GM23248 (cell line): ENCODE measurements at regions not wholly inside any gene's neighbourhood (a gene's known extent, or its start where the extent isn't known, plus 50 kb on each side); places are given as distances from the start of the nearest gene placed in this dataset.

ENCODE experiments used
- DNase-seq: peaks from one replicate; pipeline ENCODE4 v3.0.0-alpha.2; 2015
- H2AFZ ChIP-seq: fragments of 200-600 bp; sonication (generic); 2 replicates; pipeline ENCODE4 v1.6.1; 2016; ENCODE audit warnings: antibody characterized with exemption
- H3F3A ChIP-seq: fragments of 200-600 bp; sonication (generic); 2 replicates; pipeline ENCODE4 v1.6.1; 2016; ENCODE audit warnings: mild to moderate bottlenecking, antibody characterized with exemption, mixed run types; ENCODE audit not compliant: insufficient read depth
- H3K27ac ChIP-seq: fragments of 200-600 bp; sonication (generic); 2 replicates; pipeline ENCODE4 v1.5.1; 2016; ENCODE audit warnings: mild to moderate bottlenecking
- H3K27me3 ChIP-seq: fragments of 200-600 bp; sonication (generic); replicated peaks from 2 replicates; pipeline ENCODE4 v1.6.1; 2016; ENCODE audit warnings: mild to moderate bottlenecking; ENCODE audit not compliant: insufficient read depth
- H3K36me3 ChIP-seq: fragments of 200-600 bp; sonication (generic); 2 replicates; pipeline ENCODE4 v1.6.1; 2016; ENCODE audit warnings: low read depth, mild to moderate bottlenecking
- H3K4me1 ChIP-seq: fragments of 200-600 bp; sonication (generic); 2 replicates; pipeline ENCODE4 v1.6.1; 2016; ENCODE audit warnings: mild to moderate bottlenecking; ENCODE audit not compliant: insufficient read depth
- H3K4me2 ChIP-seq: fragments of 200-600 bp; sonication (generic); one replicate; pipeline ENCODE4 v1.6.1; 2016; ENCODE audit warnings: mild to moderate bottlenecking; ENCODE audit not compliant: unreplicated experiment
- H3K4me3 ChIP-seq: fragments of 200-600 bp; sonication (generic); 2 replicates; pipeline ENCODE4 v1.5.1; 2016; ENCODE audit warnings: mild to moderate bottlenecking
- H3K79me2 ChIP-seq: fragments of 200-600 bp; sonication (generic); 2 replicates; pipeline ENCODE4 v1.6.1; 2016; ENCODE audit warnings: mild to moderate bottlenecking; ENCODE audit not compliant: insufficient read depth
- H3K9ac ChIP-seq: fragments of 200-600 bp; sonication (generic); 2 replicates; pipeline ENCODE4 v1.6.1; 2016; ENCODE audit warnings: mild to moderate bottlenecking
- H3K9me2 ChIP-seq: fragments of 200-600 bp; sonication (generic); 2 replicates; pipeline ENCODE4 v1.6.1; 2016; ENCODE audit warnings: mixed run types, mild to moderate bottlenecking, moderate library complexity; ENCODE audit not compliant: insufficient read depth
- H3K9me3 ChIP-seq: fragments of 200-600 bp; sonication (generic); one replicate; pipeline ENCODE4 v1.6.1; 2017; ENCODE audit warnings: low read depth
- H4K20me1 ChIP-seq: fragments of 200-600 bp; sonication (generic); 2 replicates; pipeline ENCODE4 v1.6.0; 2016; ENCODE audit not compliant: insufficient read depth
- EZH2 ChIP-seq: fragments of 200-600 bp; sonication (generic); IDR thresholded peaks from 2 replicates; pipeline ENCODE4 v1.6.1; 2018; ENCODE audit warnings: antibody characterized with exemption, mild to moderate bottlenecking; ENCODE audit not compliant: insufficient read depth, poor library complexity, severe bottlenecking
- EZH2phosphoT487 ChIP-seq: fragments of 200-600 bp; sonication (generic); IDR thresholded peaks from 2 replicates; pipeline ENCODE4 v1.6.1; 2018; ENCODE audit warnings: antibody characterized with exemption, moderate library complexity, mild to moderate bottlenecking, low read depth; ENCODE audit not compliant: insufficient read depth
- WGBS, 2 experiments: methylation state at CpG; one replicate each; pipeline ENCODE4 v1.1.6; 2015 to 2017; ENCODE audit warnings: low lambda C conversion rate in 2 of 2, low coverage in 1 of 2; ENCODE audit errors: missing lambda C conversion rate in 2 of 2; 5-methylcytosine and 5-hydroxymethylcytosine counted together
- in situ Hi-C: fragments of 300-500 bp; cut with MboI; formaldehyde crosslinking; loops from 2 replicates; pipeline ENCODE4 v1.15.0; 2020

DNA sequence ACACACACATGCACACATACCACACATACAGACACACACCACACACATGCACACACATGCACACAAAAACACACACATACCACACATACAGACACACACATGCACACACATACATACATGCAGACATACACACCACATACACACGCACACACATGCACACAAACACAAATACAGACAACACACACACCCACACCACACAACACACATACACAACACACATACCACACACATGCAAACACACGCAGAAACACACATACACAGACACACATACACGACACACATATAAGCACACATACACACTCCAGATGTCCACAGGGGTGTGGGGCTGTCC is 60.1 kb upstream of the PPP2R2D start:
- H3K4me1 ChIP-seq: no peaks in the 10 kb centered on the region
- no peak for DNase-seq
- H4K20me1 ChIP-seq: no peaks in the 10 kb centered on the region
- H3K36me3 ChIP-seq: no peaks in the 10 kb centered on the region
- H3K9me2 ChIP-seq: no peaks in the 10 kb centered on the region
- no peaks in the 10 kb centered on the region for H3K79me2 ChIP-seq
- no peak overlapping the region for H2AFZ ChIP-seq
- H3F3A ChIP-seq: no peaks in the 10 kb centered on the region
- H3K9ac ChIP-seq: no peak overlapping the region
- H3K27me3 ChIP-seq: no peaks in the 10 kb centered on the region
- 47 to 56% methylated on average over 3 of the region's 3 CpGs for WGBS, 2 experiments
- H3K4me2 ChIP-seq: no peak overlapping the region
- TF ChIP-seq EZH2 (no peak), EZH2phosphoT487 (no peak)
- no peak overlapping the region for H3K27ac ChIP-seq
- H3K9me3 ChIP-seq: no peaks in the 10 kb centered on the region
- in situ Hi-C loops: no loop called here
- no peak overlapping the region for H3K4me3 ChIP-seq

- no peaks in the 10 kb centered on the region for H3K9me3 ChIP-seq
- no peak overlapping the region for H3K4me3 ChIP-seq
- H3K79me2 ChIP-seq: no peaks in the 10 kb centered on the region
- no peaks in the 10 kb centered on the region for H3K4me1 ChIP-seq
- no peak for DNase-seq
- TF ChIP-seq EZH2 (no peak), EZH2phosphoT487 (no peak)
- no peaks in the 10 kb centered on the region for H3F3A ChIP-seq
- H3K27ac ChIP-seq: no peak overlapping the region
- 33 to 34% methylated on average over 19 of the region's 19 CpGs for WGBS, 2 experiments
- H3K9me2 ChIP-seq: no peaks in the 10 kb centered on the region
- no peaks in the 10 kb centered on the region for H3K36me3 ChIP-seq
- H2AFZ ChIP-seq: no peak overlapping the region
- no peaks in the 10 kb centered on the region for H4K20me1 ChIP-seq
- H3K27me3 ChIP-seq: no peaks in the 10 kb centered on the region
- H3K9ac ChIP-seq: no peak overlapping the region
- no peak overlapping the region for H3K4me2 ChIP-seq
- in situ Hi-C loops: no loop called here
Measured at GRCh38 chr10:131841131-131841660, 59.6 kb upstream of the PPP2R2D start.

DNA sequence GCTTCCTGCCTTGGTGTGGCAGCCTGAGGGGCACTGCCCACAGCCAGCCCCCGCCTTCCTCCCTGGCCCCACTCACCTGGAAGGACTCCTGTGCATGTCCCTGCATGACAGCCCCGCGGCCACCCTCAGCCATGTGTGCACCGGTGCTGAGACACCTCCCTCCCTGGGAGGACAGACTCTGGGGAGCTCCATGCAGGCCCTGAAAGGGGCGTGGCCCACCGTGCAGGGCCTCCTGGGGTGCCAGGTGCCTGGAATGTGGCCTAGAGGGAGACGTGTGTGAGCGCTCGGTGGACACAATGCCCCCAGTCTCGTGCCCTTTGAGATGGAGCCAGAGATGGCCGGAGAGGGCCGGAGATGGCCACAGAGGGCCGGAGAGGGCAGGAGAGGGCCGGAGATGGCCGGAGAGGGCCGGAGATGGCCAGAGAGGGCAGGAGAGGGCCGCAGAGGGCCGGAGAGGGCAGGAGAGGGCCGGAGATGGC is 59.1 kb upstream of the PPP2R2D start:
- in situ Hi-C loops: no loop called here

GRCh38 chr10:131842351-131843088 is 58.3 kb upstream of the PPP2R2D start:
- no peaks in the 10 kb centered on the region for H3K27me3 ChIP-seq
- no peaks in the 10 kb centered on the region for H3F3A ChIP-seq
- H4K20me1 ChIP-seq: no peaks in the 10 kb centered on the region
- H3K79me2 ChIP-seq: no peaks in the 10 kb centered on the region
- no peak overlapping the region for H2AFZ ChIP-seq
- H3K4me1 ChIP-seq: no peaks in the 10 kb centered on the region
- no peak overlapping the region for H3K9ac ChIP-seq
- WGBS, 2 experiments: 25 to 33% methylated on average over 8 to 12 of the region's 14 CpGs
- in situ Hi-C loops: no loop called here
- H3K4me2 ChIP-seq: no peak overlapping the region
- H3K36me3 ChIP-seq: no peaks in the 10 kb centered on the region
- no peaks in the 10 kb centered on the region for H3K9me3 ChIP-seq
- no peak for DNase-seq
- H3K4me3 ChIP-seq: no peak overlapping the region
- no peaks in the 10 kb centered on the region for H3K9me2 ChIP-seq
- TF ChIP-seq EZH2 (no peak), EZH2phosphoT487 (no peak)
- H3K27ac ChIP-seq: no peak overlapping the region

More for the DNA sequence above, 59.1 kb upstream of the PPP2R2D start:
- no peaks in the 10 kb centered on the region for H3K9me2 ChIP-seq
- no peaks in the 10 kb centered on the region for H3F3A ChIP-seq
- no peaks in the 10 kb centered on the region for H3K79me2 ChIP-seq
- no peak overlapping the region for H3K4me3 ChIP-seq
- H3K27ac ChIP-seq: no peak overlapping the region
- H2AFZ ChIP-seq: no peak overlapping the region
- H3K36me3 ChIP-seq: no peaks in the 10 kb centered on the region
- no peak overlapping the region for H3K4me2 ChIP-seq
- no peaks in the 10 kb centered on the region for H3K4me1 ChIP-seq
- 41 to 50% methylated on average over 16 to 19 of the region's 19 CpGs for WGBS, 2 experiments
- no peaks in the 10 kb centered on the region for H3K27me3 ChIP-seq
- no peak for DNase-seq
- no peaks in the 10 kb centered on the region for H3K9me3 ChIP-seq
- TF ChIP-seq EZH2phosphoT487: no peak
- no peak for TF ChIP-seq EZH2
- no peak overlapping the region for H3K9ac ChIP-seq
- no peaks in the 10 kb centered on the region for H4K20me1 ChIP-seq
